ENCODE measurements at regions not wholly inside any gene's neighbourhood (a gene's known extent, or its start where the extent isn't known, plus 50 kb on each side); places are given as distances from the start of the nearest gene placed in this dataset.

DNA sequence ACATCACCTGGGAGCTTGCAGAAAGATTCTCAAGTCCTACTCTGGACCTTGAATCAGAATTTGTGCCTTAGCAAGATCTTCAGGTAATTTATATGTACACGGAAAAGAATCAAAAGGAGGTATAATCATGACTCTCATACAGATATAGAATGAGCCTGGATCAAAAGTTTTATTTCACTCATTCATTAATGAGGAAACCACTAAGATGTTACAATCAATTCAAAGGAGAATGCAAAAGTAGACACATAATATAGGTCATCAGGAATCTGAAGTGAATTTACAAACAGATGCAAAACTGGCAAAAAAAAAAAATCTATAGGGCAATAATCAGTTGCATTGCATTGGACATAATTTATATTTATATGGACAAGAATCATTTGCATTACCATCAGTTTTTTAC lies 195.4 kb upstream of the TLE3 start:
- TF ChIP-seq POLR2A (IDR thresholded peaks at IDR 0.05; ENCODE audit: low read depth, low read length) (no peak), TAF1 (IDR thresholded peaks at IDR 0.05; ENCODE audit: low read depth, low read length) (no peak), POLR2AphosphoS5 (IDR thresholded peaks at IDR 0.05; ENCODE audit: low read depth, low read length) (no peak)

All from GM12891 (cell line).